Fibroblast of gingiva (primary cell): ENCODE measurements at regions not wholly inside any gene's neighbourhood (a gene's known extent, or its start where the extent isn't known, plus 50 kb on each side); places are given as distances from the start of the nearest gene placed in this dataset.
"Not testable (repeated sequence)": the region's sequence is repeated elsewhere in the genome, so short reads cannot be mapped to it uniquely, and the experiment has no call there.

Experiments
- DNase-seq: peaks from one replicate; pipeline ENCODE4 v3.0.0-alpha.2; 2011; ENCODE audit warnings: low read depth

DNA sequence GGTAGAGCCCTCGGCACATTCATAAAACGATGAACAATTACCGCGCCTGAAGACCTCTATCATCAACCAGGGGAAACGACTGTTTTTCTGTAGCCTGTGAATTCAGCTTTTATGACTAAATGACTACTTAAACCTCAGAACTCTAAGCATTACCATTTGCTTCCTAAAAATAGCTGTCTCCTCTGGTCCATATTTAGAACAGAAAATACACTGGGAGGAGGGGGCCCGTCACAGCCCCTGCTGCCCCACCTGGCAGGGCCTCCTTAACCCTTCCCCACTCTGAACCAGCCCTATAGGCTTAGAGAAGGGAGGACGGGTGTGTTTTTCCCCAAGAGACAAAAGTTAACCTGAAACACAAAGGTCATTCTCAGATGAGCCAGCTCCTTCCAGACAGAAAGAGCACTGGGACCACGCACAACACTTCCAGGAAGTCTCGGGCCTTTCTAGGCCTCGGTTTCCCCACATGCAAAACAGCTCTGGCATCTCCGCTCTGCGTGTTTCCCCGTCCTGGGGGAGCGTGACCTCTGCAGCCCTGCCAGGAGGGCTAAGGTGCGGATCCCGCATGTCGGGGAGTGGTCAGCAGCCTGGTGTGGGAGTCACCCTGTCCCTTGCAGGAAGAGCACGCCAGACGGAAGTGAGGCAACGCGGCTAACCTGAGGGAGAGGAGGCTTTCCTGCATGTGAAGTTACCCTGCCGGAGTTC lies 193.9 kb downstream of the DLL1 start:
- DNase-seq = no peak

DNA sequence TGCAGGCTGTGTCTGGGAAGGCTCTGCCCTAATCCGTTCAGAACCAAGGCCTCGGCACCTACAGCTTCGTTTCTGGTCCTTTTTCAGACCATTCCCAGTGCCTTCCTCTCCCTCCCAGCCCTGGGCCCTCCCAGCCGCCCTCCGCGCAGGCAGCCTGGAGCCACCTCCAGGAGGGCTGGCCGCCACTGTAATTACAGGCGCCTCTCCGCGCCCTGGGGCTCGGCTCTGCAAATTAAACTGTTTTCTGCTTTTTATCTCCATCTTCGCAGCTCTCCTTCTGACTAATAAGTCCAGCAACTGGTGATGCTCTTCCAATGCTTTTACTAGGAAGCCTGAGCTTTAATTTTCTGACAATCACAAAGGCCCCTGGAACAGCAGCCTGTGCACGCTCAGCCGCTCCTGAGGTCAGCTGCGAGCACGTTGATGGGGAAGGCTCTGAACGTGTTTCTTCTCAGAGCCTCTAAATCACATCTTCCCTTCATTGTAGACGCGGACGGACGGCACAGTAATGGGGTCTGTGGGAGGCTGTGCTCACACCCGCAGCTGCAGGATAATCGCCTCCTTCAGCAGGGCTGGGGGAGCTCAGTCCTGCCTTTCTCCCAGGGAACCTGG lies 194.6 kb downstream of the DLL1 start:
- no peak for DNase-seq

DNA sequence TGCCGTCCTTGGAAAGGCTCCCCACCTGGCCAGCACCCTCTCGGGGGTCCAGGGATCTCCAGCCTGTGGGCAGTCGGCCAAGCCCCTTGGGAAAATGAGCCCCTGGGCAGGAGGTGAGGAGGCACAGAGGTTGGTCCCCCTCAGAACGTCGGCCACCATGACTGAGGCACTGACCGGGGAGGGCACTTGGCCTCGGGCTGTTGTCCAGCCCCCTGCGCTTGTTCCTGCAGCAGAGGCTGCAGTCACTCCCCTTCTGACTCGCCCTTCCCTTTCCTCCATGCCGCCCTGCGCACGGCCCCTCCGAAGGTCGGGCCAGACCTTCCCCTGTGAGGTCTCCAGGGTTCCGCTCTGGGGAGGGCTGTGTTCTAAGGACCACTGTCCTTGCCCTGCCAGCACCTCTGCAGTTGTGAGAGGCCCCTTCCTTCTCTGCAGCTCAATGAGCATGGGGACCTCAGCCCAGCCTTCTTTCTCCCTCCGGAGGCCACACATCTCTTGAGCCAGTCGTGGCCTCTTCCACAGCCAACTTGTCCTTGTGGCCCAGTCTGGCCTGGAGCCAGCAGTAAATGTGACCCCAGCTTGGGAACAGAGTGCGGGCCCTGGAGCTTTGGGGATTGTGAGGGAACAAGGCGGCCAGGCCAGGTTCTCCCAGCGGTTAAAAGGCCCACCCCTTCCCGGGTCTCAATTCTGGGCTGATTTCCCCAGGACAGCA lies 195.5 kb downstream of the DLL1 start:
- DNase-seq = no peak

DNA sequence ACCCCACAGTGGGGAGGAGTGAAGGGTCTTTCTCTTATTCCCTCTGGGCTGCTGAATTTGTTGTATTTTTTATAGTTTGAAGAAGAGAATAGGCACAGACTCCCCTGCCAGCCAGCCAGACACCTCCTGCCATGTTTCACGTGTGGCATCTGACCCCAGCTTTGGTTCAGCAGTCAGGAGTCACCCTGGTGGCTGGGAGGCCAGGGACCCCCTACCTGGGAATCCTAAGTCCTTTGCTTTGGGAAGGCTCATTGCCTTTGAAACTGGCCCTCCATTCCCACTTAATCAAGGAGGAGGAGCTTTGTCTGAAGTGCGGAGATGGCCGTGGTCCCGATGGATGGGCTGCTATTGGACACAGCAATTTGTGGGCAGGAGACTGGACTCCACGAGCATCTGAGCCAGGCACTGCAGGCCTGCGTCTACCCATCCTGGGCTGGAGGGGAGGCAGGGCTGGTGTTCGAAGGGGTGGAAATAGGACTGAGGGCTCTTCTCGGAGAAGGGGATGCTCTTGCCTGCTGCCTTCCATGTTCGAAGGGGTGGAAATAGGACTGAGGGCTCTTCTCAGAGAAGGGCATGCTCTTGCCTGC lies 196.1 kb downstream of the DLL1 start:
- no peak for DNase-seq

DNA sequence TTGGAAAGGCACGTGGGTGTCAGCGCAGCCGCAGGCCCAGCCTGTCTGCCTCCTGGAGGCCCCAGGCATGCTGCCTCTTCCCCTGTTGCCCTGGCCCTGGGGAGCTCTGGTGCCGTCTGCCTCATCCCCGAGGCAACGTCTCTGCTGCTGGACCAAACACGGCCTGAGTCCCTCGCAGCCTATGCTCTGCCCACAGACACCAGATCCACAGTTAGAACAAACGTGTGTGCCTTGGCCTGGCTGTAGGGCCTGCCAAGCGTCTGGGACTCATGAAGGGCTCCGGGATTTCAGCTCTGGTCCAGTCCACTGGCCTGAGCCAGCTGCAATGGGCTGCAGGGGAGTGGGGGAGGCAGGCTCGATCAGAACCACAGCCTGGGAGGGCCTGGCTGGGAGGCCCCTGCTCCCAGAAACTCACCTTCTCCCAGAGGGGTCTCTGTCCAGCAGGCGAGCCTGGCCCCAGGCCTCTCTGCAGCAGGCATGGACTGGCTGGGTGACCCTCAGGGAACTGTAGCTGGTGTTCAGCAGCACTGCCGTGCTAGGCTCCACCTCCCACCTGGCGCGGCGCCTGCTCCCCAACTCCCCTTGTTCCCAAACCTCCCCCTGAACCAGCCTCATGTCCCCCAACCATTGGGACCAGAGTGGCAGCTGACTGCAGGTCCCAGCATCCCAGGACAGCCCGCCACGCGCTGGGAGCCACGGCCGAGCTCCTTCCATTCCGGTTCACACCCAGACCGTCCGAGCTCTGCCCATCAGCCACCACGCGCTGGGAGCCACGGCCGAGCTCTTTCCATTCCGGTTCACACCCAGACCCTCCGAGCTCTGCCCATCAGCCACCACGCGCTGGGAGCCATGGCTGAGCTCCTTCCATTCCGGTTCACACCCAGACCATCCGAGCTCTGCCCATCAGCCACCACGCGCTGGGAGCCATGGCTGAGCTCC lies 197.0 kb downstream of the DLL1 start:
- no peak for DNase-seq

DNA sequence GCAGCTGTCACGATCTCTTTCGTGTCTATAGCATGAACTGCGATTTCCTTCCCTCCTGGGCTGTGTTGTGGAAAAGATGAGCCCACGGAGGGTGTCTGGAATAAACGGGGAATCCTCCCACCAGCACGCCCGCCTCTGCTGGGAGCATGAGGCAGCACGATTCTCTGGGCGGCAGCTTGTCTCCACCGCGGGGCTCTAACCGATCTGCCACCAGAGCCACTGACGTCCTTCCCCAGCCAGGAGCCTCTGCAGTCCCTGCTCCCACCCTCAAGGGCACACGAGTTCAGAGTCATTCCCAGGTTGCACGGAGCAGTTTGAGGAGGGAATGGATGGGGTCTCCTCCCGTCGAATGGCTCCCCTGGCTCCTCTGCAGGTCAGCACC lies 197.6 kb downstream of the DLL1 start:
- no peak for DNase-seq

DNA sequence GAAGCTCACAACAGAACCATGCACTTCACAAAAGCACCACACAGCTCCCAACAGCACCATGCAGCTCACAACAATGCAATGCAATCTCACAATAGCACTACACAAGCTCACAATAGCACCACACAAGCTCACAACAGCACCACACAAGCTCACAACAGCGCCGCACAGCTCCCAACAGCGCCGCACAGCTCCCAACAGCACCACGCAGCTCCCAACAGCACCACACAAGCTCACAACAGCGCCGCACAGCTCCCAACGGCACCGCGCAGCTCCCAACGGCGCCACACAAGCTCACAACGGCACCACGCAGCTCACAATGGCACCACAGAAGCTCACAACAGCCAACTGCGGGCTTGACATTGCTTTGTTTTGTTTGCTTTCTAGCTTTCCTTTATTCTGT lies 198.1 kb downstream of the DLL1 start:
- no peak for DNase-seq

DNA sequence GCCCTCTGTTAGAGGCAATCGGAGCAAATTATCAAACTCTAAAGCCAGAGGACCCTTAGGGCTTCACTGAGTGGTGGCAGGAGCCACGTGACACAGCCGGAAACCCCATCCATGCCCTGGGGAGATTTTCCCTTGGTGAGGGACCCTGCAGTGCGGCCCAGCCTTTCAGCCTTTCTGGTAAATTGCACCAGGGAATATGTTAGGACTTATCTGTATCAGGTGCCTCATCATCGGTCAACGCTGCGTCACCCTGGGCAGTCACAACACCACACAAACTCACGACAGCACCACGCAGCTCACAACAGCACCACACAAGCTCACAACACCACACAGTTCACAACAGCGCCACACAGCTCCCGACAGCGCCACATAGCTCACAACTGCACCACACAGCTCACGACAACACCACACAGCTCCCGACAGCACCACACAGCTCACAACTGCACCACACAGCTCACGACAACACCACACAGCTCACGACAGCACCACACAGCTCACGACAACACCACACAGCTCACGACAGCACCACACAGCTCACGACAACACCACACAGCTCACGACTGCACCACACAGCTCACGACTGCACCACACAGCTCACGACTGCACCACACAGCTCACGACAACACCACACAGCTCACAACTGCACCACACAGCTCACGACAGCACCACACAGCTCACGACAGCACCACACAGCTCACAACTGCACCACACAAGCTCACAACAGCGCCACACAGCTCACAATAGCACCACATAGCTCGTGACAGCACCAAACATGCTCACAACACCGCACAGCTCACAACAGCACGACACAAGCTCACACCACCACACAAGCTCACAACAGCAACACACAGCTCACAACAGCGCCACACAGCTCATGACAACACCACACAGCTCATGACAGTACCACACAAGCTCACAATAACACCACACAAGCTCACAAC lies 199.0 kb downstream of the DLL1 start:
- DNase-seq = no peak

DNA sequence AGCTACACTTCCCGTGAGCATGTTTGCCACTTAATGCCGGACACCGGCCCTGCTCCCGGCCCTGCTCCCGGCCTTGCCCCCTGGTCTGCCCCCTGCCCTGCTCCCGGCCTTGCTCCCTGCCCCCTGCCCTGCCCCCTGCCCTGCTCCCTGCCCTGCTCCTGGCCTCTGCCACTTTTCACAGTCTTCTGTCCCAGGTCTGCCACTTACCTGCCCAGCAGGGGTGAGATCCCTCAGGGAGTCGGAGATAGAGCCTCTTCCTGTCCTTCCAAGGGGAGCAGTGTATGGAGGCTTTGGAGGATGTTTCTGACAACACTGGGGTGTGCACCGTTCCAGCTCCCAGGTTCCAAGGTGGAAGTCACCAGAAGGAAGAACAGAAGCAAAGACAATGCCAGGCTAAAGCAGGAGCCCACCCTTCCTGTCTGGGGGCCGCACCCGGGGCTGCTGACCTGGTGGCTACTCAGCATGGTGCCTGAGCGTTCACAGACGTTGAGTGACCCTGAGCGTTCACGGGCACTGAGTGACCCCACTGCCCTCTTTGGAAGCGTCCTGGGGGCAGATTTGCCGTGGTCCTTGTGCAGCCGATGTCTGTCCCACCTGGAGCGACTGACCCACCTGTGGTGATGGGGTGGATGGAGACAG lies 199.8 kb downstream of the DLL1 start:
- no peak for DNase-seq

DNA sequence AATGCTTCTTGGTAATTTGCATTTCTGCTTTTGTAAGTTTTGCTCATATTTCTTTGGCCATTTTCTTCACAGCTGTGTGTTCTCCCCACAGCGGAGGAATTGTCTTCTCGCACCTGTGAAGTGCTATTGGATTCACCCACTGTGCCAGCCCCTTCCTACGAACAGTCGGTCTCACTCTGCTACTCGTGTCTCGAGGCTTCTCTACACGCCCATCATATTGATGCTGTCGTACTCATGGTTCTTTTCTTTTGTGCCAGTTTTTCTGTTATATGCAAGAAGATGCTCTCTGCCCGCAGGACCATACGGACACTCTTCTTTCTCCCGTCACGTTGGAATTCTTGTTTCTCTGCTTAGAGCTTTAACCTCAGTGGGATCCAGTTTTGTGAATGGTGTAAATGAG lies 200.3 kb downstream of the DLL1 start:
- no peak for DNase-seq

DNA sequence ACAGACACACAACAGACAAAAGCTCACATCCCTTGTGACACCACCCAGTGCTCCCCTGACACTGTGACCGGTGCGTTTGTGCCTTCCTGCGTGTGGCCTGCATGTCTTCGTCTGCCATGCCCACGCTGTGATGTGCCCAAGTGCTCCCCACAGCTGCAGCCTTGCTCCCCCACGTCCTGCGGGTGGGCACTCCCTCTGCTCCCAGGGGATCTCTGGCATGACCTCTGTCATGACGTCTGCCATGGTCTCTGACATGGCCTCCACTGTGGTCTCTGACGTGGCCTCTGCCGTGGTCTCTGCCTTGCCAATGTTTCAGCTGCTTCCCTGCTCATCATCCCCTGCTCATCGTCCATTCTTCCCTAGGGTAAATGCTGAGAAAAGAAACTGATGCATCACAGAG lies 200.9 kb downstream of the DLL1 start:
- no peak for DNase-seq

DNA sequence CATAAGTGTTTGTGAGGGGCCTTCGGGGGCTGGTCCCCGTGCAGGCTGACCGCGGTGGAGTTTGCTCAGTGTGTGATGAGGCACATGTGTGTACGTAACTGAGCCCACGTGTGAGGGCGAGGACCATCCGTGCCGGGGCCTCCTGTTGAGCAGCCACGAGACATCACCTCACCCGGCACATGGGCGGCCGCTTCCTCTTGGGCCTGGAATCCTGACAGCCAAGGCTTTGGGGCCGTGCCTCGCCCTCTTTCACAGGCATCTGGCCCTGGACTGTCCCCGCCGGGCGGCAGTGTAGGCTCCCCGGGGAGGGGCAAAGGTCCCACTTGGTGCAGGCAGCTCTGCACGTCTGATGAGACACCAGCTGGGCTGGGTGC lies 202.3 kb downstream of the DLL1 start:
- no peak for DNase-seq

DNA sequence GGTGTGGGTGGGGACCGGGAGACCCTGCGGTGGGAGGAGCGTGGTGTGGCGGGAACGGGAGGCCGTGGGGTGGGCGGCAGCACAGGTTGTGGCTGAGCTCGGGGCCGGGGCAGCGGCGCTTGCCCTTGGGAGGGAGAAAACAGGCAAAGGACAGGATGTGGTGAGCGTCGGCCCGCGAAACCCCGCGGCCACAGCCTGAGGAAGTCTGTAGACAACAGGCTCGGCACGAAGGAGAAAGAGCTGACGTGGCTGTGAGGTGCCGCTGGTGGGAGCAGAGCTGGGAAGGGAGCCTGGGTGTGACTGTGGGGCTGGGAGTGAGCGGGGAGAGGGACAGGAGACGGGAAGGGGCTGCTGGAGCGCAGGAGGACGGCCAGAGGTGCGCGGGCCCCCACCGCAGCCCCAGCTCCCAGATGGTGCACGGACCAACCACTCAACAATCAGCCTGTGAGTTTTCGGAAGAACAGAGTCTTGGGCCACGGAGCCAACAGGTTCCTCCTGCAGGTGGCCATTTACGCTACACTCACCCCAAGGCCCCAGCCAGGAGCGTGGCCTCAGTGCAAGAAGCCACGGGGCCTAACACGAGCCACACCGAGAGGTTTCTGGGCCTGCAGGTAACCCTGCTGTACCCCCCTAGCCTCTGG lies 202.8 kb downstream of the DLL1 start:
- DNase-seq = no peak

DNA sequence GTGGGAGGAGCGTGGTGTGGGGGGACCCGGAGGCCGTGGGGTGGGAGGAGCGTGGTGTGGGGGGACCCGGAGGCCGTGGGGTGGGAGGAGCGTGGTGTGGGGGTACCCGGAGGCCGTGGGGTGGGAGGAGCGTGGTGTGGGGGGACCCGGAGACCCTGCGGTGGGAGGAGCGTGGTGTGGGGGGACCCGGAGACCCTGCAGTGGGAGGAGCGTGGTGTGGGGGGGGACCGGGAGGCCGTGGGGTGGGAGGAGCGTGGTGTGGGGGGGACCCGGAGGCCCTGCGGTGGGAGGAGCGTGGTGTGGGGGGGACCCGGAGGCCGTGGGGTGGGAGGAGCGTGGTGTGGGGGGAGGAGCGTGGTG lies 203.5 kb downstream of the DLL1 start:
- not testable (repeated sequence) for DNase-seq

DNA sequence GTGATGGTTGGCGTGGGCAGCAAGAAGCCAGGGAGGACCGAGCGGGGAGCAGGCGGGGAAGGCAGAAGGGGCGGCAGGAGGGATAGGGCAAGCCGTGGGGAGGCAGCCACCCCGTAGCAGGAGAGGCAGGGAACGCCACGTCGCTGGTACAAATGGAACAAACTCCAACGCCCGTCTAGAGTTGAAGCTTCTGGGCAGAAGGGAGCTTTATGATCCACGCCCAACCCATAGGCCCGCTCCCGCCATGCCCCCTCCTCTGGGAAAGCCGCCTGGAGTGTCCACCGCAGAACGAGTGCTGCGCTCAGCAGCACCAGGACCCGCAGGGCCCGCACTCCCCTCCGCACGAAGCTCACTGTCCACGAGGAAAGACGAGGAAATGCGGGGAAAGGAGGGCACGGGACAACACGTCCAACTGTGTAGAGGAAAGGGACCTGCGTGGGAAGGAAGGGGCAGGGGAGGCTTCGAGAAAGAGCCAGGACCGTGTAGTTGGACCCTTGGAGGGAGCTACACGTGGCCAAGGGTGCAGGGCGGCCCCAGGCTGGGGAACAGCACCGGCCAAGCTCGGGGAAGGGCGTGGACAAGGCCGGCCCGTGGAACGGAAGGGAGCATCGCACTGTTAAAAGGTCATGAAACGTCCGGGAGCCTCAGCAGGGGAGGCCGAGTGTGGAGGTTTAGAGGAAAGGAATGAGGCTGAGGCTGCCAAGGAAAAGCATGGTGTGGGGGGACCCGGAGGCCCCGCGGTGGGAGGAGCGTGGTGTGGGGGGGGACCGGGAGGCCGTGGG lies 204.0 kb downstream of the DLL1 start:
- DNase-seq = no peak

DNA sequence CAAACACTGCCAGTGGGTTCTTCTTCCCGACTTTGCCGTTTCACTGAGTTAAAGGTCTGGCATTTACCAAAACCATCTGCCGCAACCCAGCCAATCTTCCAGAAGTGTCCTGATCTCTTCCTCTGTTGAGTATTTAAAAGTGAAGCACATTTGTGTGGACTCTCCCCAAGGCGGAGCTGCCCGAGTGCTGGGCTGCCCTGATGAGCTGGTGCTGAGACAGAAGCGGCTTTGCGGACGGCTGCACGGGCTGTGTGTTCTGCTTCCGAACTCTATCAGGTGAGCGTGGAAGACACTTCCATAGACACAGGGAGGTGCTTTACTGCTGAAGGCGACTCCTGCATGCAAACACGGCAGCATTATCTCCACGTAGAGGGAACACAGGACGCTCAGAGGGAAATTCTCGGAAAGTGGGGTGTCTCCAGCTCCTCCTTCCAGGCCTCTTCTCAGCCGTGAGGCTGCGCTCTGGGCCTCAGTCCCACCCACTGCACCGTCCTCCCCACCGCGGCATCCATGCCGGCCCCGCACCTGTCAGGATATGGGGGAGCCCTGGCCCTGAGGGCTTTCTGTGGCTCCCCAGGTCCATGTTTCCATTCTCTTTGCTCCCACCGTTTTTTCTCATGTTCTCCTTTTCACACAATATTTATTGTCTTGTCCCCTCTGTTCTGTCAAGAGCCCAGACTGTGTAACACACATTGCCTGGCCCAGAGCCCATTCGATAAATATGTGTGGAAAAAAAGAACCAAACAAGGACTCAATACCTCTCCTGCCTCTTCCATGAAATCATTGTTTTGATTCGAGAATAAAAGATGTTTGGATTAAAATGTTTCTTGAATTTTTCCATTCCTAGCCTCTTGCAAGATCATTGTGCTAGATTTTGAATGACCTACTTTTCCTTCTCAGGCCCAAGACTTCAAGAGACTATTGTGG lies 205.1 kb downstream of the DLL1 start:
- DNase-seq = no peak

DNA sequence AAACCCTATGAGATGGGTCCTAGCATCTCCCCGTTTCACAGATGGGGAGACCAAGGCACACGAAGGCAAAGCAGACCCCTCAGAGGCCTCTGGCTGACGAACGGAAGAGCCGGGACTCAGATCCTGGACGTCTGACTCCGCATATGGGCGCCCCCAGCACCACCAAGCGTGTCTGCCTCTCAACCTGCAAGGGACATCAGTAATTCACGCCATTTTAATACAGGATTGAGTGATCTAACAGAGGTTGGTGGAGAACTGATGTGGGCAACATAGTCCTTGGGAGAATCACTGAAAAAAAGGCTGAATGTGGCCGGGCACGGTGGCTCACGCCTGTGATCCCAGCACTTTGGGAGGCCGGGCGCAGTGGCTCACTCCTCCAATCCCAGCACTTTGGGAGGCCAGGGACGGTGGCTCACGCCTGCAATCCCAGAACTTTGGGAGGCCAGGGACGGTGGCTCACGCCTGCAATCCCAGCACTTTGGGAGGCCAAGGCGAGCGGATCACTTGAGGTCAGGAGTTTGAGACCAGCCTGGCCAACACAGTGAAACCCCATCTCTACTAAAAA lies 206.6 kb downstream of the DLL1 start:
- DNase-seq = no peak
